ENCODE measurements at regions not wholly inside any gene's neighbourhood (a gene's known extent, or its start where the extent isn't known, plus 50 kb on each side); places are given as distances from the start of the nearest gene placed in this dataset.

DNA sequence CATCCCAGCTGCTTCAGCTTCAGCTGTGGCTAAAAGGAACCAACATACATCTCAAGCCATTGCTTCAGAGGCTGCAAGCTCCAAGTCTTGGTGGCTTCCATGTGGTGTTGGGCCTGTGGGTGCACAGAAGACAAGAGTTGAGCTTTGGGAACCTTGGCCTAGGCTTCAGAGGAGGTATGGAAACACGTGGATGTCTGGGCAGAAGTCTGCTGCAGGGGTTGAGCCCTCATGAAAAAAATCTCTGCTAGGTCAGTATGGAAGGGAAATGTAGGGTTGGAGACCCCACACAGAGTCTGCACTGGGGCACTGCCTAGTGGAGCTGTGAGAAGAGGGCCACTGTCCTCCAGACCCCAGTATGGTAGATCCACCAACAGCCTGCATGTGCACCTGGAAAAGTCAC lies 279.3 kb downstream of the MZT1 start (continued):
- no peak for TF ChIP-seq PBX3 (IDR thresholded peaks at IDR 0.05)
- no peak for TF ChIP-seq ELF1 (IDR thresholded peaks at IDR 0.05)

GRCh38 chr13:72444999-72445398 lies 282.4 kb downstream of the MZT1 start:
- Histone ChIP-seq H3K4me3 (ENCODE audit: low read depth in 2 of 2, low read length in 1 of 2) (no peak overlapping the region), H3K79me2 (ENCODE audit: insufficient read depth) (no peaks in the 10 kb centered on the region), H3K27ac (ENCODE audit: low read depth in 2 of 2, low read length in 1 of 2) (no peak overlapping the region), H3K4me2 (no peak overlapping the region), H4K20me1 (ENCODE audit: insufficient read depth) (no peaks in the 10 kb centered on the region), H3K9me2 (no peaks in the 10 kb centered on the region), H3K36me3 (replicated peaks in 1 of 2; ENCODE audit: control insufficient read depth in 1 of 2, insufficient read depth in 2 of 2, low read length in 1 of 2) (no peaks in the 10 kb centered on the region), H3F3A (replicated peaks; ENCODE audit: insufficient read depth) (no peaks in the 10 kb centered on the region), H3K4me1 (ENCODE audit: control insufficient read depth in 1 of 2, insufficient read depth in 2 of 2, low read depth in 1 of 2, low read length in 1 of 2) (no peaks in the 10 kb centered on the region), H3K27me3 (ENCODE audit: insufficient read depth) (no peaks in the 10 kb centered on the region), H3K9me3 (no peaks in the 10 kb centered on the region), H2AFZ (ENCODE audit: low read depth) (no peak overlapping the region), H3K9ac (no peak overlapping the region)
- DNase-seq, result no peak
- 86% methylated on average over 1 of the region's 1 CpG for WGBS (ENCODE audit: low lambda C conversion rate)
- ChIA-PET POLR2A (no interaction called here), CTCF (no interaction called here)
- TF ChIP-seq MXI1 (IDR thresholded peaks at IDR 0.05; ENCODE audit: low read depth, low read length), result no peak
- TF ChIP-seq, protein P1, sequence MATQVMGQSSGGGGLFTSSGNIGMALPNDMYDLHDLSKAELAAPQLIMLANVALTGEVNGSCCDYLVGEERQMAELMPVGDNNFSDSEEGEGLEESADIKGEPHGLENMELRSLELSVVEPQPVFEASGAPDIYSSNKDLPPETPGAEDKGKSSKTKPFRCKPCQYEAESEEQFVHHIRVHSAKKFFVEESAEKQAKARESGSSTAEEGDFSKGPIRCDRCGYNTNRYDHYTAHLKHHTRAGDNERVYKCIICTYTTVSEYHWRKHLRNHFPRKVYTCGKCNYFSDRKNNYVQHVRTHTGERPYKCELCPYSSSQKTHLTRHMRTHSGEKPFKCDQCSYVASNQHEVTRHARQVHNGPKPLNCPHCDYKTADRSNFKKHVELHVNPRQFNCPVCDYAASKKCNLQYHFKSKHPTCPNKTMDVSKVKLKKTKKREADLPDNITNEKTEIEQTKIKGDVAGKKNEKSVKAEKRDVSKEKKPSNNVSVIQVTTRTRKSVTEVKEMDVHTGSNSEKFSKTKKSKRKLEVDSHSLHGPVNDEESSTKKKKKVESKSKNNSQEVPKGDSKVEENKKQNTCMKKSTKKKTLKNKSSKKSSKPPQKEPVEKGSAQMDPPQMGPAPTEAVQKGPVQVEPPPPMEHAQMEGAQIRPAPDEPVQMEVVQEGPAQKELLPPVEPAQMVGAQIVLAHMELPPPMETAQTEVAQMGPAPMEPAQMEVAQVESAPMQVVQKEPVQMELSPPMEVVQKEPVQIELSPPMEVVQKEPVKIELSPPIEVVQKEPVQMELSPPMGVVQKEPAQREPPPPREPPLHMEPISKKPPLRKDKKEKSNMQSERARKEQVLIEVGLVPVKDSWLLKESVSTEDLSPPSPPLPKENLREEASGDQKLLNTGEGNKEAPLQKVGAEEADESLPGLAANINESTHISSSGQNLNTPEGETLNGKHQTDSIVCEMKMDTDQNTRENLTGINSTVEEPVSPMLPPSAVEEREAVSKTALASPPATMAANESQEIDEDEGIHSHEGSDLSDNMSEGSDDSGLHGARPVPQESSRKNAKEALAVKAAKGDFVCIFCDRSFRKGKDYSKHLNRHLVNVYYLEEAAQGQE (IDR thresholded peaks at IDR 0.05; ENCODE audit: low read depth, low read length), result no peak
- TF ChIP-seq NRF1 (IDR thresholded peaks at IDR 0.05; ENCODE audit: low read depth, low read length), result no peak
- no peak for TF ChIP-seq RAD21 (IDR thresholded peaks at IDR 0.05; ENCODE audit: low read length)
- no peak for TF ChIP-seq EP300 (IDR thresholded peaks at IDR 0.05; ENCODE audit: borderline replicate concordance in 1 of 2, low read depth in 1 of 2, low read length in 1 of 2)
- TF ChIP-seq MAX (IDR thresholded peaks at IDR 0.05; ENCODE audit: low read depth), result no peak
- TF ChIP-seq, protein P2, sequence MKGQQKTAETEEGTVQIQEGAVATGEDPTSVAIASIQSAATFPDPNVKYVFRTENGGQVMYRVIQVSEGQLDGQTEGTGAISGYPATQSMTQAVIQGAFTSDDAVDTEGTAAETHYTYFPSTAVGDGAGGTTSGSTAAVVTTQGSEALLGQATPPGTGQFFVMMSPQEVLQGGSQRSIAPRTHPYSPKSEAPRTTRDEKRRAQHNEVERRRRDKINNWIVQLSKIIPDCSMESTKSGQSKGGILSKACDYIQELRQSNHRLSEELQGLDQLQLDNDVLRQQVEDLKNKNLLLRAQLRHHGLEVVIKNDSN (IDR thresholded peaks at IDR 0.05; ENCODE audit: borderline replicate concordance, low read depth), result no peak
- no peak for TF ChIP-seq TCF12 (IDR thresholded peaks at IDR 0.05)
- TF ChIP-seq JUND (IDR thresholded peaks at IDR 0.05), result no peak
- no peak for TF ChIP-seq RFX5 (IDR thresholded peaks at IDR 0.05; ENCODE audit: low read length)
- TF ChIP-seq USF2 (IDR thresholded peaks at IDR 0.05; ENCODE audit: borderline replicate concordance, low read depth, low read length), result no peak
- no peak for TF ChIP-seq PBX3 (IDR thresholded peaks at IDR 0.05)

Data from SK-N-SH (cell line).